Right cardiac atrium (tissue), 5 donors: ENCODE measurements at regions not wholly inside any gene's neighbourhood (a gene's known extent, or its start where the extent isn't known, plus 50 kb on each side); places are given as distances from the start of the nearest gene placed in this dataset.
A peak's percentile ranks its signal among the peaks of the same experiment; 100 is the strongest.

Source experiments
- ATAC-seq, 2 donors: fragments of 200-7000 bp; cut with Tn5 transposase; one replicate each; pipeline versions ENCODE4 v1.8.0 to v1.9.1; 2020; ENCODE audit warnings: moderate library complexity in 2 of 2, mild to moderate bottlenecking in 1 of 2
- DNase-seq, 3 donors: peaks; one replicate each; pipeline ENCODE4 v3.0.0-alpha.2; 2020
- H3K27ac ChIP-seq: one replicate; pipeline ENCODE4 v1.5.1; 2013; ENCODE audit warnings: mild to moderate bottlenecking, low read length, control low read depth, moderate library complexity
- H3K27me3 ChIP-seq: one replicate; pipeline ENCODE4 v1.6.1; 2013; ENCODE audit not compliant: control insufficient read depth, insufficient read depth
- H3K4me1 ChIP-seq: one replicate; pipeline ENCODE4 v1.6.1; 2013; ENCODE audit warnings: low read length; ENCODE audit not compliant: control insufficient read depth, insufficient read depth
- H3K4me3 ChIP-seq: one replicate; pipeline ENCODE4 v1.5.1; 2013; ENCODE audit warnings: low read length, control low read depth
- H3K9me3 ChIP-seq: one replicate; pipeline ENCODE4 v1.6.1; 2013; ENCODE audit warnings: low read length; ENCODE audit not compliant: control insufficient read depth
- WGBS: extraction: QIAGEN DNeasy Blood & Tissue Kit; methylation state at CpG from one replicate; pipeline ENCODE4 v1.1.7; 2013; 5-methylcytosine and 5-hydroxymethylcytosine counted together
- intact Hi-C, 4 donors: fragments of 100-400 bp; cut with DNase I; formaldehyde crosslinking; loops; one replicate each; pipeline versions ENCODE4 v1.11.0 to v1.14.0; 2022 to 2023
- donor health status: healthy with polysubstance abuse.
- donor health status: DM: no; HTN: yes; CAD: no.
- donor health status: DM: no; HTN: no; CAD: no.
- donor health status: DM: no; HTN: yes; CAD: no; lungs with severe emphysema.
- donor health status: DM: yes; HTN: yes; CAD: no.

DNA sequence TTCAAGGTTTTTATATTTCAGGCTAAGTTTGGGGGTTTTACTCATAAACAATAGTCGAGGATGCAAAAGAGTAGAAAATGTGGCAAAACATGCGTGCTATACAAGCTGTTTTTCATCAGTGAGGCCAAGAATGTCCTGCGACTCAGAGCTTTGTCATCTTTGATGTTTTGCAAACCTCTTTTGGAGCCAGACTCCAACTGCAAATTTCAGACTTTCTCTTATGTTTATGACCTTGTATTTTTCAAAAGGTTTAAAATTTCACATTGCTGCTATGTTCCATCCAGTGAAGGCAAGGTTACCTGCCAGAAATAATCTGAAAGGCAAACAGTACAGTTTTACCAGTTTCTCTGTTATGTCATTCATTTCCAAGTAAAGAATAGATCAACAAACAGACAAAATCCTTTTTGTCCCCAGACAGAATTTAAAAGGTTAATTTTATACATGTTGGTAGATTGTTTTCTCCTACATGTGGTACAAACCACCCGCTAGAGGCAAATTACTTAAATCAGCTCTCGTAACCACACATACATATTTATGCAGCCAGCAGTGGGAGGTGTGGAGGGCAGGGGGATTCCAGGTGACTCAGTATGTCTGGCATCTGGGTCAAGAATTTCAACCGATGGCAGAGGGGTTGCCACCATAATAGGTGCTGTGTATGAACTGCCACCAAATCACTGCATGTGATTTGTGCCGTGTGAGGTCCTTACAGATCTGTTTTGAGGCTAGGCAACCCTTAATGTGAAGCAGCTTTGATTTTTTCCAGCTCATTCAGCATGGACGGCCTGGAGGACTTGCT is 119.8 kb upstream of the CPM start:
- Histone ChIP-seq H3K27me3 (no peaks in the 10 kb centered on the region), H3K4me3 (no peak overlapping the region), H3K9me3 (no peaks in the 10 kb centered on the region), H3K27ac (no peak overlapping the region), H3K4me1 (no peaks in the 10 kb centered on the region)
- intact Hi-C loops = no loop called here
- DNase-seq (no peak), ATAC-seq (no peak)
- WGBS = 56% methylated on average over 8 of the region's 8 CpGs

DNA sequence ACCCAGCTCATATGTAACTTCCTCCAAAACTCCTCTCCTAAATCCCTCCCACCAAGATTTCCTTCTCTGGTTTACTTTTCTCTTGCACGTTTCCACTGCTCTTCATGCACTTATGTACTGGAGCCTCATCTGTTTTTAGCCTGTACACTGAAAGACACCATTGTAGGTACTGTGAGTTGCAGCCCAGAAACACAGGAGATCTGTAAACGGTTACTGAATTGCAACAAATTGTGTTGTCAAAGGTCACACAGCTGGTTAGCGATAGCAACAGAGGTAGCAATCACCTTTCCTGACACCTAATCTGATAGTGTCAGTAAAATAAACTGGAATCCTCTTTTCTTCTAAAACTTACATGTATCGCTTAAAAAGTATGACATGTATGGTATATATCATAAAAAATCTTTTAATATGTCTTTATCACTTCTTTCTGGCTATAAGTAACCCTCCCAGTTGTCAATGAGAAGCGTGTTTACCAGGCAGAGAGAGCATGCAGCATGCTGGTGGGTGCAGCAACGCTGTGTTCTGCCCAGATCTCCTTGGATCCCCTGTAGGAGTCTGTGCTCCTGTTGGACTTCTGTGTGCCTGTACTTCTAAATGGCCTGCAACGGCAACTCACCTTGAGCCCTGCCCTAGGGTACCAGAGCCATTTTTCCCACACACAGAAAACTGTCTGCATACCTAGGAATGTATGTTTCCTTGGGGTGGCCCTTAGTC is 121.5 kb upstream of the CPM start:
- H3K27ac ChIP-seq = no peak overlapping the region
- no peak for DNase-seq
- no peaks in the 10 kb centered on the region for H3K9me3 ChIP-seq
- 79% methylated on average over 7 of the region's 7 CpGs for WGBS
- no peak for ATAC-seq
- intact Hi-C loops = no loop called here
- H3K4me3 ChIP-seq = no peak overlapping the region
- no peaks in the 10 kb centered on the region for H3K27me3 ChIP-seq
- H3K4me1 ChIP-seq = no peaks in the 10 kb centered on the region

DNA sequence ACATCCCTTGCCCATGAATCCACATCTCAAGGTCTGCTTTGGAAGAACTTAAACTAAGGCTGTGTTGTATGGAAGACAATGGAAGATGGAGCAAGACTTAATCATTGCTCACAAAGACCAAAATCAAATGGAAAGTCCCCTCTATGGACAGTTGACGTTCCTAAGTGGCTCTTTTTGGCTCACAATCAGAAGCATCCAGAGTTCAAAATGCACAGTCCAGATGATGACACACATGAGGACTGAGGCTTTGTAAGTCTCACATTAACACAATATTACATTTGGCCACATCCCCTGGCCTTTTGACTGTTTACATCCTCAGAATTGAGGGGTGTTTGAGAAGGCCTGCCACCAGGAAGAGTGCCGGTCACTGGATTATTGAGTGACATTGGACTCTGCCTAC is 122.3 kb upstream of the CPM start:
- no peak overlapping the region for H3K27ac ChIP-seq
- WGBS = 84% methylated on average over 2 of the region's 2 CpGs

DNA sequence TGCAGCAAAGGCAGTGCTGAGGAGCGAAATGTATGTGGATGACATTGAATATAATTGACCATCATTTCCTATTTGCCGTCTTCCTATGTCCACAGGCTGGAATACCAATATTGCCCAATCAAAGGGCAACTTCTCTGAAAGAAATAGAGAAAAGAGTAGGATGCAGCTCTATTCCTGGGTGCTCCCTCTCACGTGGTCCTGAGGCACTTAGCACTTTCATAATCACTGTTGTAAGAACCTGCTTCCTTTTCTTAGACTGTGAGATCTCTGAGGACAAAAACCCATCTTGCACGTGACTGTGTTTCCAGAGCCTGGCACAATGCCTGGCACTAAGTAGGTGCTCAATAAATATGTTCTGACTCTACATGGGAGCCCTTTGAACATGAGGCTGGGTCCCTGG is 122.7 kb upstream of the CPM start:
- no peaks in the 10 kb centered on the region for H3K27me3 ChIP-seq
- H3K9me3 ChIP-seq = no peaks in the 10 kb centered on the region
- H3K4me3 ChIP-seq = no peak overlapping the region
- 72% methylated on average over 4 of the region's 4 CpGs for WGBS
- DNase-seq (no peak), ATAC-seq (peak; percentile 23 to 48)
- H3K4me1 ChIP-seq = no peaks in the 10 kb centered on the region
- H3K27ac ChIP-seq = no peak overlapping the region
- intact Hi-C loops = no loop called here

More for the DNA sequence above, 122.3 kb upstream of the CPM start:
- no peak overlapping the region for H3K4me3 ChIP-seq
- no peaks in the 10 kb centered on the region for H3K27me3 ChIP-seq
- DNase-seq (no peak), ATAC-seq (no peak)
- H3K4me1 ChIP-seq = no peaks in the 10 kb centered on the region
- intact Hi-C loops = no loop called here
- no peaks in the 10 kb centered on the region for H3K9me3 ChIP-seq

GRCh38 chr12:69056743-69057515 is 124.0 kb upstream of the CPM start:
- Histone ChIP-seq H3K9me3 (no peaks in the 10 kb centered on the region), H3K27me3 (no peaks in the 10 kb centered on the region), H3K4me3 (no peak overlapping the region), H3K4me1 (no peaks in the 10 kb centered on the region), H3K27ac (no peak overlapping the region)
- ATAC-seq (no peak), DNase-seq (no peak)
- intact Hi-C loops = no loop called here
- WGBS = 48% methylated on average over 2 of the region's 2 CpGs

GRCh38 chr12:69057742-69058141 is 124.8 kb upstream of the CPM start:
- DNase-seq = peak; percentile 28 to 49 (median 45)
- peak; percentile 21 to 61 for ATAC-seq
- no peak overlapping the region for H3K4me3 ChIP-seq
- H3K27me3 ChIP-seq = no peaks in the 10 kb centered on the region
- no peak overlapping the region for H3K27ac ChIP-seq
- intact Hi-C loops = no loop called here
- H3K9me3 ChIP-seq = no peaks in the 10 kb centered on the region
- no peaks in the 10 kb centered on the region for H3K4me1 ChIP-seq
- 67% methylated on average over 3 of the region's 3 CpGs for WGBS

GRCh38 chr12:69059465-69060457 is 126.8 kb upstream of the CPM start:
- H3K27ac ChIP-seq = no peak overlapping the region
- ATAC-seq (no peak), DNase-seq (no peak)
- peaks cover 2% of the 10 kb centered on the region for H3K4me1 ChIP-seq
- WGBS = 93% methylated on average over 8 of the region's 8 CpGs
- H3K27me3 ChIP-seq = no peaks in the 10 kb centered on the region
- no peaks in the 10 kb centered on the region for H3K9me3 ChIP-seq
- intact Hi-C loops = loop anchor here in 2 of 4 donors (10.0 kb wide), 1 partner anchor 195 kb away; no protein-coding TSS in a partner anchor
- H3K4me3 ChIP-seq = no peak overlapping the region

DNA sequence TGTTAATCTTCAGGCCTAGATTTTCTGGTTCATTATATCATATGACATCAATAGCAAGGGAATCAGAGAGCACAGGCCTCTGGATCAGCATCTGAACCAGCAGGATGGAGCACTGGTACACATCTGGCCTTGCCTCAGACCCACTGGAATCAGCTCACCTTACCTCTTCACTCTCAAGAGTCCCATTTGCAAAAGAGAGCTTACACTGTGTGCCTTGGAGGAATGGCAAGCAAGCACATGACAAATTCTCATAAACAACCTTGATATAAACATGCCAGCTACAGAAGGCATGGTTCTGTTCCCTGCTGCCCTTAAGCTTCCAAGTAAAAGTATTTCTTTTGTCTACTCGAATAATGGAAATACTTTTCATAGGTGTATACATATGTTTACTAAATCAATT is 128.6 kb upstream of the CPM start:
- Histone ChIP-seq H3K4me1 (peaks cover 2% of the 10 kb centered on the region), H3K4me3 (no peak overlapping the region), H3K9me3 (no peaks in the 10 kb centered on the region), H3K27me3 (no peaks in the 10 kb centered on the region), H3K27ac (no peak overlapping the region)
- 90% methylated on average over 1 of the region's 1 CpG for whole genome bisulfite sequencing
- ATAC-seq (no peak), DNase-seq (no peak)
- intact Hi-C loops = loop anchor here in 2 of 4 donors (10.0 kb wide), 1 partner anchor 197 kb away; no protein-coding TSS in a partner anchor

- intact Hi-C loops = loop anchor here in 2 of 4 donors (10.0 kb wide), 1 partner anchor 198 kb away; no protein-coding TSS in a partner anchor
- ATAC-seq (no peak), DNase-seq (no peak)
- Histone ChIP-seq H3K4me3 (no peak overlapping the region), H3K9me3 (no peaks in the 10 kb centered on the region), H3K27me3 (no peaks in the 10 kb centered on the region), H3K4me1 (peaks cover 6% of the 10 kb centered on the region), H3K27ac (no peak overlapping the region)
- 62% methylated on average over 3 of the region's 3 CpGs for WGBS
Measured at GRCh38 chr12:69062621-69063237, 129.8 kb upstream of the CPM start.
